Fibroblast of skin of abdomen (primary cell): ENCODE measurements at regions not wholly inside any gene's neighbourhood (a gene's known extent, or its start where the extent isn't known, plus 50 kb on each side); places are given as distances from the start of the nearest gene placed in this dataset.
"Not testable (repeated sequence)": the region's sequence is repeated elsewhere in the genome, so short reads cannot be mapped to it uniquely, and the experiment has no call there.

Experiments
- DNase-seq: peaks from one replicate; pipeline ENCODE4 v3.0.0-alpha.2; 2013

GRCh38 chr13:62122434-62122833 lies 706.8 kb upstream of the PCDH20 start:
- DNase-seq = no peak

GRCh38 chr13:62119739-62120700 lies 704.4 kb upstream of the PCDH20 start:
- DNase-seq = peak; percentile 1

GRCh38 chr13:62115831-62116230 lies 700.2 kb upstream of the PCDH20 start:
- DNase-seq = no peak

GRCh38 chr13:62113179-62113578 lies 697.5 kb upstream of the PCDH20 start:
- DNase-seq = no peak

GRCh38 chr13:62110079-62110478 lies 694.4 kb upstream of the PCDH20 start:
- DNase-seq = no peak

- DNase-seq = not testable (repeated sequence)
These were observed 688.5 kb upstream of the PCDH20 start for GRCh38 chr13:62104136-62104535.

GRCh38 chr13:62096652-62097051 lies 681.0 kb upstream of the PCDH20 start:
- DNase-seq = no peak

- DNase-seq = no peak
These were observed 679.3 kb upstream of the PCDH20 start for GRCh38 chr13:62094932-62095331.

- no peak for DNase-seq
These were observed 678.5 kb upstream of the PCDH20 start for GRCh38 chr13:62093984-62094780.

- DNase-seq = no peak
These were observed 677.3 kb upstream of the PCDH20 start for GRCh38 chr13:62092949-62093348.

- no peak for DNase-seq
These were observed 676.9 kb upstream of the PCDH20 start for GRCh38 chr13:62092536-62092935.

GRCh38 chr13:62088165-62088564 lies 672.5 kb upstream of the PCDH20 start:
- no peak for DNase-seq

GRCh38 chr13:62087124-62087523 lies 671.5 kb upstream of the PCDH20 start:
- no peak for DNase-seq

- no peak for DNase-seq
These were observed 669.9 kb upstream of the PCDH20 start for GRCh38 chr13:62085337-62086229.

GRCh38 chr13:62084728-62085127 lies 669.1 kb upstream of the PCDH20 start:
- DNase-seq = no peak

GRCh38 chr13:62067821-62068220 lies 652.2 kb upstream of the PCDH20 start:
- no peak for DNase-seq

- DNase-seq = no peak
These were observed 649.4 kb upstream of the PCDH20 start for GRCh38 chr13:62065016-62065415.

GRCh38 chr13:62061751-62062150 lies 646.1 kb upstream of the PCDH20 start:
- DNase-seq = no peak

GRCh38 chr13:62060570-62060969 lies 644.9 kb upstream of the PCDH20 start:
- no peak for DNase-seq

- no peak for DNase-seq
These were observed 641.6 kb upstream of the PCDH20 start for GRCh38 chr13:62057286-62057685.

GRCh38 chr13:62049992-62050391 lies 634.3 kb upstream of the PCDH20 start:
- DNase-seq = no peak

GRCh38 chr13:62046512-62046911 lies 630.9 kb upstream of the PCDH20 start:
- DNase-seq = no peak

GRCh38 chr13:62043600-62043999 lies 628.0 kb upstream of the PCDH20 start:
- DNase-seq = no peak
